Testis (tissue), 2 donors: ENCODE measurements at regions not wholly inside any gene's neighbourhood (a gene's known extent, or its start where the extent isn't known, plus 50 kb on each side); places are given as distances from the start of the nearest gene placed in this dataset.

Source experiments
- DNase-seq: peaks from one replicate; pipeline ENCODE4 v3.0.0-alpha.2; 2019
- H3K27ac ChIP-seq, 2 donors: fragments of 200-600 bp; sonication (generic); one replicate each; pipeline ENCODE4 v1.5.1; 2019
- H3K27me3 ChIP-seq: fragments of 200-600 bp; sonication (generic); one replicate; pipeline ENCODE4 v1.5.1; 2019
- H3K36me3 ChIP-seq: fragments of 200-600 bp; sonication (generic); one replicate; pipeline ENCODE4 v1.5.1; 2017; ENCODE audit warnings: low read depth; ENCODE audit errors: missing control alignments
- H3K4me1 ChIP-seq: fragments of 200-600 bp; sonication (generic); one replicate; pipeline ENCODE4 v1.5.1; 2019
- H3K4me3 ChIP-seq, 2 donors: fragments of 200-600 bp; sonication (generic); one replicate each; pipeline ENCODE4 v1.5.1; 2017 to 2019
- H3K9me3 ChIP-seq: fragments of 200-600 bp; sonication (generic); one replicate; pipeline ENCODE4 v1.5.1; 2017
- POLR2A ChIP-seq: fragments of 450-650 bp; IDR thresholded peaks from one replicate; pipeline ENCODE4 v1.6.1; 2017; ENCODE audit warnings: antibody characterized with exemption, mild to moderate bottlenecking, moderate library complexity
- WGBS, 2 donors: methylation state at CpG; one replicate each; pipeline ENCODE4 v1.1.5; 2018; 5-methylcytosine and 5-hydroxymethylcytosine counted together
- intact Hi-C: fragments of 100-400 bp; cut with DNase I; formaldehyde crosslinking; loops from one replicate; pipeline ENCODE4 v1.15.1; 2023; ENCODE audit warnings: low total_unique reads
- TF ChIP-seq, protein P1 (sequence below), 3 experiments: fragments of 450-650 bp in 2 of 3; fragments of 200-600 bp in 1 of 3; sonication (generic) in 1 of 3; IDR thresholded peaks; one replicate each; pipeline ENCODE4 v1.5.1; 2016 to 2019; ENCODE audit warnings: antibody characterized with exemption in 3 of 3, mild to moderate bottlenecking in 2 of 3, moderate library complexity in 1 of 3

GRCh38 chr13:73731564-73731963 lies 402.6 kb downstream of the KLF12 start:
- Histone ChIP-seq H3K27ac (no peak overlapping the region), H3K9me3 (no peaks in the 10 kb centered on the region), H3K27me3 (no peaks in the 10 kb centered on the region), H3K4me3 (no peak overlapping the region), H3K4me1 (no peaks in the 10 kb centered on the region), H3K36me3 (no peaks in the 10 kb centered on the region)
- intact Hi-C loops, result no loop called here
- DNase-seq, result no peak
- TF ChIP-seq, protein P1, sequence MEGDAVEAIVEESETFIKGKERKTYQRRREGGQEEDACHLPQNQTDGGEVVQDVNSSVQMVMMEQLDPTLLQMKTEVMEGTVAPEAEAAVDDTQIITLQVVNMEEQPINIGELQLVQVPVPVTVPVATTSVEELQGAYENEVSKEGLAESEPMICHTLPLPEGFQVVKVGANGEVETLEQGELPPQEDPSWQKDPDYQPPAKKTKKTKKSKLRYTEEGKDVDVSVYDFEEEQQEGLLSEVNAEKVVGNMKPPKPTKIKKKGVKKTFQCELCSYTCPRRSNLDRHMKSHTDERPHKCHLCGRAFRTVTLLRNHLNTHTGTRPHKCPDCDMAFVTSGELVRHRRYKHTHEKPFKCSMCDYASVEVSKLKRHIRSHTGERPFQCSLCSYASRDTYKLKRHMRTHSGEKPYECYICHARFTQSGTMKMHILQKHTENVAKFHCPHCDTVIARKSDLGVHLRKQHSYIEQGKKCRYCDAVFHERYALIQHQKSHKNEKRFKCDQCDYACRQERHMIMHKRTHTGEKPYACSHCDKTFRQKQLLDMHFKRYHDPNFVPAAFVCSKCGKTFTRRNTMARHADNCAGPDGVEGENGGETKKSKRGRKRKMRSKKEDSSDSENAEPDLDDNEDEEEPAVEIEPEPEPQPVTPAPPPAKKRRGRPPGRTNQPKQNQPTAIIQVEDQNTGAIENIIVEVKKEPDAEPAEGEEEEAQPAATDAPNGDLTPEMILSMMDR (IDR thresholded peaks at IDR 0.05), result no peak
- TF ChIP-seq POLR2A, result no peak

GRCh38 chr13:73730014-73730413 lies 404.2 kb downstream of the KLF12 start:
- no peak overlapping the region for H3K27ac ChIP-seq
- TF ChIP-seq POLR2A, result no peak
- TF ChIP-seq, protein P1 (IDR thresholded peaks at IDR 0.05), result no peak
- H3K4me3 ChIP-seq, result no peak overlapping the region
- no peaks in the 10 kb centered on the region for H3K4me1 ChIP-seq
- no peaks in the 10 kb centered on the region for H3K27me3 ChIP-seq
- no peak for DNase-seq
- WGBS, 2 donors, result 84 to 96% methylated on average over 5 of the region's 5 CpGs
- H3K9me3 ChIP-seq, result no peaks in the 10 kb centered on the region
- intact Hi-C loops, result no loop called here
- H3K36me3 ChIP-seq, result no peaks in the 10 kb centered on the region

DNA sequence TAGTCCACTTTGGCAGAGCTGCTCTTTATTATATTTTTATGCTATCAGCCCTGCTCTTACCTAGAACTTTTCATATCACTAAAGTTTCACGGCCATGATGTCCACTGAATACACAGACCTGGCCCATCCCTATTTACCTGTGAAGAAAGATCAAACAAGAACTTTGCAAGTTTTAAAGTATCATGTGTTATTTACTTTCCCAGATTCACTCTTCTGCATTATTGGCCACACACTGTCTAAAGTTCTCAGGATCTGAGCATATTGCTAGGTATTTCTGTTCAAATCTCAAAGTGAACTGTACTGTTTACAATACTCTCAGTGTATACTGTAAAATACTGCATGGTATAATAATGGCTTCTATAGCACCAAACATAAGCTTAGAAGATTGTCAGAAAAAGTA lies 405.2 kb downstream of the KLF12 start:
- 89 to 96% methylated on average over 1 of the region's 1 CpG for WGBS, 2 donors
- intact Hi-C loops, result no loop called here
- no peaks in the 10 kb centered on the region for H3K9me3 ChIP-seq

DNA sequence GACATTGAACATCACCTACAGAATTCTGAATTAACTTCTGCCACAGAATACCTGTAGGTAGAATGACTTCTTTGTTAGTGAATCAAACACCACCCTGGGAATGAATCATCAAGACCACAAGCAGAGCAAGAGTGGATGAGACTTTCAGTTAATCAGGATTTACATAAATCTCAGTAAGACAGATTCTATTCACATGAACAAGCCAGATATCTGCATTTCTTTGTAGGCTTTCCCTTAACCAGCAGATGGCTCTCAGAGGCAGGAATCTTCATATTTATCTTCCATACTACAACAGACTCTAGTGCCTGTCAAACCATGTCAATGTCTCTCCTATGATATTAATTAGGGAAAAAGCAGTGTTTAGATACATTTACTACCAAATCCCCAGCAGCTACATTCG lies 412.1 kb downstream of the KLF12 start:
- no peaks in the 10 kb centered on the region for H3K9me3 ChIP-seq
- no peaks in the 10 kb centered on the region for H3K4me1 ChIP-seq
- no peak overlapping the region for H3K4me3 ChIP-seq
- intact Hi-C loops, result no loop called here
- 70 to 75% methylated on average over 1 of the region's 1 CpG for WGBS, 2 donors
- H3K27me3 ChIP-seq, result no peaks in the 10 kb centered on the region
- H3K36me3 ChIP-seq, result no peaks in the 10 kb centered on the region
- TF ChIP-seq POLR2A, result no peak
- TF ChIP-seq, protein P1 (IDR thresholded peaks at IDR 0.05), result no peak
- no peak overlapping the region for H3K27ac ChIP-seq
- DNase-seq, result no peak

More for the DNA sequence above, 405.2 kb downstream of the KLF12 start:
- Histone ChIP-seq H3K27me3 (no peaks in the 10 kb centered on the region), H3K36me3 (no peaks in the 10 kb centered on the region), H3K4me1 (no peaks in the 10 kb centered on the region), H3K27ac (no peak overlapping the region), H3K4me3 (no peak overlapping the region)
- no peak for DNase-seq
- no peak for TF ChIP-seq POLR2A
- TF ChIP-seq, protein P1 (IDR thresholded peaks at IDR 0.05), result no peak

DNA sequence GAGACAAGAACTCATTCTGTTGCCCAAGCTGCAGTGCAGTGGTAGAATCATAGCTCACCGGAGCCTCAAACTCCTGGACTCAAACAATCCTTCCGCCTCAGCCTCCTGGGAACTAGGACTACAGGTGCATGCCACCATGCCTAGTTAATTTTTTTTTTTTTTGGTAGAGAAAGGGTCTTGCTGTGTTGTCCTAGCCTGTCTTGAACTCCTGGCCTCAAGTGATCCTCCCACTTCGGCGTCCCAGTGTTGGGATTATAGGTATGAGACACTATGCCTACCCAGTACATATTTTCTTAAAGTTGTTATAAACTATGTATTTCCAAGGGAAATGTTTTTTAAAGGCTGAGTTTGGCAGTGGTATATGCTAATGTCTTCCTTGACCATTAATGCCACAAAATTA lies 412.6 kb downstream of the KLF12 start:
- TF ChIP-seq, protein P1 (IDR thresholded peaks at IDR 0.05), result no peak
- TF ChIP-seq POLR2A, result no peak
- intact Hi-C loops, result no loop called here
- no peak overlapping the region for H3K27ac ChIP-seq
- no peak for DNase-seq
- no peaks in the 10 kb centered on the region for H3K36me3 ChIP-seq
- WGBS, 2 donors, result 96 to 98% methylated on average over 4 of the region's 4 CpGs
- no peak overlapping the region for H3K4me3 ChIP-seq
- no peaks in the 10 kb centered on the region for H3K27me3 ChIP-seq
- no peaks in the 10 kb centered on the region for H3K9me3 ChIP-seq
- no peaks in the 10 kb centered on the region for H3K4me1 ChIP-seq
